HEK293 (cell line): ENCODE measurements at regions not wholly inside any gene's neighbourhood (a gene's known extent, or its start where the extent isn't known, plus 50 kb on each side); places are given as distances from the start of the nearest gene placed in this dataset.

Experiments
- SP2 ChIP-seq: fragments of 450-650 bp; formaldehyde crosslinking; IDR thresholded peaks from 2 replicates; pipeline ENCODE4 v1.5.1; 2016; ENCODE audit warnings: missing biosample characterization, missing genetic modification characterization
- ZNF155 ChIP-seq: fragments of 450-650 bp; formaldehyde crosslinking; IDR thresholded peaks from 2 replicates; pipeline ENCODE4 v1.5.1; 2016; ENCODE audit warnings: missing biosample characterization, missing genetic modification characterization
- ZNF175 ChIP-seq: fragments of 450-650 bp; formaldehyde crosslinking; IDR thresholded peaks from 2 replicates; pipeline ENCODE4 v1.5.1; 2016; ENCODE audit warnings: missing biosample characterization, missing genetic modification characterization
- ZNF394 ChIP-seq: fragments of 450-650 bp; formaldehyde crosslinking; IDR thresholded peaks from 2 replicates; pipeline ENCODE4 v1.5.1; 2016; ENCODE audit warnings: missing biosample characterization, missing genetic modification characterization, mild to moderate bottlenecking, moderate library complexity, borderline replicate concordance
- TF ChIP-seq, protein P1 (sequence below): fragments of 450-650 bp; formaldehyde crosslinking; IDR thresholded peaks from 2 replicates; pipeline ENCODE4 v1.5.1; 2016; ENCODE audit warnings: missing biosample characterization, missing genetic modification characterization
- TF ChIP-seq, protein P2 (sequence below): IDR thresholded peaks from 2 replicates; pipeline ENCODE4 v1.6.1; 2011; ENCODE audit warnings: mild to moderate bottlenecking, low read depth, low read length, borderline replicate concordance
- TF ChIP-seq, protein P3 (sequence below): fragments of 450-650 bp; formaldehyde crosslinking; IDR thresholded peaks from 2 replicates; pipeline ENCODE4 v1.5.1; 2016; ENCODE audit warnings: missing biosample characterization, missing genetic modification characterization
- TF ChIP-seq, protein P4 (sequence below): fragments of 450-650 bp; formaldehyde crosslinking; IDR thresholded peaks from 2 replicates; pipeline ENCODE4 v1.5.1; 2016; ENCODE audit warnings: missing biosample characterization, missing genetic modification characterization
- TF ChIP-seq, protein P5 (sequence below): fragments of 450-650 bp; formaldehyde crosslinking; IDR thresholded peaks from 2 replicates; pipeline ENCODE4 v1.5.1; 2016; ENCODE audit warnings: missing biosample characterization, missing genetic modification characterization
- TF ChIP-seq, protein P6 (sequence below): fragments of 450-650 bp; formaldehyde crosslinking; IDR thresholded peaks from 2 replicates; pipeline ENCODE4 v1.5.1; 2016; ENCODE audit warnings: missing biosample characterization, missing genetic modification characterization
- TF ChIP-seq, protein P7 (sequence below): fragments of 450-650 bp; formaldehyde crosslinking; IDR thresholded peaks from 2 replicates; pipeline ENCODE4 v1.5.1; 2016; ENCODE audit warnings: missing biosample characterization, missing genetic modification characterization
- TF ChIP-seq, protein P8 (sequence below): sonication (generic); formaldehyde crosslinking; IDR thresholded peaks from 2 replicates; pipeline ENCODE4 v1.8.1; 2022; ENCODE audit warnings: mild to moderate bottlenecking, moderate library complexity, missing genetic modification reagents
- TF ChIP-seq, protein P9 (sequence below): fragments of 450-650 bp; formaldehyde crosslinking; IDR thresholded peaks from 2 replicates; pipeline ENCODE4 v1.5.1; 2016; ENCODE audit warnings: missing biosample characterization, missing genetic modification characterization

DNA sequence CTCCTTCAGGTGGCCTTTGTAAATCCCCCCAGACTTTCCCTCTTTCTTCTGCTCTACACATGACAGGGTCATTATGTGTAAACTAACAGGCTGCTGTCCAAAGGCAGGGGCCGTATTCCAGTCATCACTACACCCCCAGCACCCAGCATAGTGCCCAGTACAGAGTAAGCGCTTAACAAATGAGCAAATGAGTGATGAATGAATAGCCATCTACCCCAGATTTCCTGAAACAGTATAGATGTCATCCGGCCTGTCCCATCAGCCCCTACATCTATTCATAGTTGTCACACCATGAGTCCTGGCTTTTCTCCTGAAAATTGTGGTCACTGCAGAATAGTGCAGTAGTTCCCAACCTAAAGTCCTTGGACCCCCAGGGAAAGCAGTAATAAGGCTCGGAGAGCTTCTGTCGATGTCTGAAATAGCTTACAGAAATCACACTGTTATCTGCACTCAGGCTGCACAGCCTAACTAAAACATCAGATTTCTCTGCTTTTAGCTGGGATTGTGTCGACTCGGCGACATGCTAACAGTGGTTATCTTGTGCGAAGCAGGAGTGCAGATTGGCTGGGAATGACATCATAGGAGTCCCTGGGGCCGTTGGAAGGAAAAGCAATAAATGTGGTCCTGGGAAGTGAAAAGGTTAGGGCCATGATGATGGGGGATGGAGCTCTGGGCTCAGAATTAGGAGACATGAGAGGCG lies 143.8 kb upstream of the NECTIN1 start:
- TF ChIP-seq, protein P1, sequence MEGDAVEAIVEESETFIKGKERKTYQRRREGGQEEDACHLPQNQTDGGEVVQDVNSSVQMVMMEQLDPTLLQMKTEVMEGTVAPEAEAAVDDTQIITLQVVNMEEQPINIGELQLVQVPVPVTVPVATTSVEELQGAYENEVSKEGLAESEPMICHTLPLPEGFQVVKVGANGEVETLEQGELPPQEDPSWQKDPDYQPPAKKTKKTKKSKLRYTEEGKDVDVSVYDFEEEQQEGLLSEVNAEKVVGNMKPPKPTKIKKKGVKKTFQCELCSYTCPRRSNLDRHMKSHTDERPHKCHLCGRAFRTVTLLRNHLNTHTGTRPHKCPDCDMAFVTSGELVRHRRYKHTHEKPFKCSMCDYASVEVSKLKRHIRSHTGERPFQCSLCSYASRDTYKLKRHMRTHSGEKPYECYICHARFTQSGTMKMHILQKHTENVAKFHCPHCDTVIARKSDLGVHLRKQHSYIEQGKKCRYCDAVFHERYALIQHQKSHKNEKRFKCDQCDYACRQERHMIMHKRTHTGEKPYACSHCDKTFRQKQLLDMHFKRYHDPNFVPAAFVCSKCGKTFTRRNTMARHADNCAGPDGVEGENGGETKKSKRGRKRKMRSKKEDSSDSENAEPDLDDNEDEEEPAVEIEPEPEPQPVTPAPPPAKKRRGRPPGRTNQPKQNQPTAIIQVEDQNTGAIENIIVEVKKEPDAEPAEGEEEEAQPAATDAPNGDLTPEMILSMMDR (tag by site-specific recombination): no peak
- TF ChIP-seq ZNF394 (tag by site-specific recombination) (no peak), SP2 (tag by site-specific recombination) (no peak), ZNF155 (no peak), ZNF175 (tag by site-specific recombination) (no peak)
- TF ChIP-seq, protein P2, sequence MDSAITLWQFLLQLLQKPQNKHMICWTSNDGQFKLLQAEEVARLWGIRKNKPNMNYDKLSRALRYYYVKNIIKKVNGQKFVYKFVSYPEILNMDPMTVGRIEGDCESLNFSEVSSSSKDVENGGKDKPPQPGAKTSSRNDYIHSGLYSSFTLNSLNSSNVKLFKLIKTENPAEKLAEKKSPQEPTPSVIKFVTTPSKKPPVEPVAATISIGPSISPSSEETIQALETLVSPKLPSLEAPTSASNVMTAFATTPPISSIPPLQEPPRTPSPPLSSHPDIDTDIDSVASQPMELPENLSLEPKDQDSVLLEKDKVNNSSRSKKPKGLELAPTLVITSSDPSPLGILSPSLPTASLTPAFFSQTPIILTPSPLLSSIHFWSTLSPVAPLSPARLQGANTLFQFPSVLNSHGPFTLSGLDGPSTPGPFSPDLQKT: no peak
- TF ChIP-seq, protein P3, sequence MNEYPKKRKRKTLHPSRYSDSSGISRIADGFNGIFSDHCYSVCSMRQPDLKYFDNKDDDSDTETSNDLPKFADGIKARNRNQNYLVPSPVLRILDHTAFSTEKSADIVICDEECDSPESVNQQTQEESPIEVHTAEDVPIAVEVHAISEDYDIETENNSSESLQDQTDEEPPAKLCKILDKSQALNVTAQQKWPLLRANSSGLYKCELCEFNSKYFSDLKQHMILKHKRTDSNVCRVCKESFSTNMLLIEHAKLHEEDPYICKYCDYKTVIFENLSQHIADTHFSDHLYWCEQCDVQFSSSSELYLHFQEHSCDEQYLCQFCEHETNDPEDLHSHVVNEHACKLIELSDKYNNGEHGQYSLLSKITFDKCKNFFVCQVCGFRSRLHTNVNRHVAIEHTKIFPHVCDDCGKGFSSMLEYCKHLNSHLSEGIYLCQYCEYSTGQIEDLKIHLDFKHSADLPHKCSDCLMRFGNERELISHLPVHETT: no peak
- TF ChIP-seq, protein P4, sequence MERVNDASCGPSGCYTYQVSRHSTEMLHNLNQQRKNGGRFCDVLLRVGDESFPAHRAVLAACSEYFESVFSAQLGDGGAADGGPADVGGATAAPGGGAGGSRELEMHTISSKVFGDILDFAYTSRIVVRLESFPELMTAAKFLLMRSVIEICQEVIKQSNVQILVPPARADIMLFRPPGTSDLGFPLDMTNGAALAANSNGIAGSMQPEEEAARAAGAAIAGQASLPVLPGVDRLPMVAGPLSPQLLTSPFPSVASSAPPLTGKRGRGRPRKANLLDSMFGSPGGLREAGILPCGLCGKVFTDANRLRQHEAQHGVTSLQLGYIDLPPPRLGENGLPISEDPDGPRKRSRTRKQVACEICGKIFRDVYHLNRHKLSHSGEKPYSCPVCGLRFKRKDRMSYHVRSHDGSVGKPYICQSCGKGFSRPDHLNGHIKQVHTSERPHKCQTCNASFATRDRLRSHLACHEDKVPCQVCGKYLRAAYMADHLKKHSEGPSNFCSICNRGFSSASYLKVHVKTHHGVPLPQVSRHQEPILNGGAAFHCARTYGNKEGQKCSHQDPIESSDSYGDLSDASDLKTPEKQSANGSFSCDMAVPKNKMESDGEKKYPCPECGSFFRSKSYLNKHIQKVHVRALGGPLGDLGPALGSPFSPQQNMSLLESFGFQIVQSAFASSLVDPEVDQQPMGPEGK (tag by site-specific recombination): no peak
- TF ChIP-seq, protein P5, sequence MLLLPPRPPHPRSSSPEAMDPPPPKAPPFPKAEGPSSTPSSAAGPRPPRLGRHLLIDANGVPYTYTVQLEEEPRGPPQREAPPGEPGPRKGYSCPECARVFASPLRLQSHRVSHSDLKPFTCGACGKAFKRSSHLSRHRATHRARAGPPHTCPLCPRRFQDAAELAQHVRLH (tag by site-specific recombination): no peak
- TF ChIP-seq, protein P6, sequence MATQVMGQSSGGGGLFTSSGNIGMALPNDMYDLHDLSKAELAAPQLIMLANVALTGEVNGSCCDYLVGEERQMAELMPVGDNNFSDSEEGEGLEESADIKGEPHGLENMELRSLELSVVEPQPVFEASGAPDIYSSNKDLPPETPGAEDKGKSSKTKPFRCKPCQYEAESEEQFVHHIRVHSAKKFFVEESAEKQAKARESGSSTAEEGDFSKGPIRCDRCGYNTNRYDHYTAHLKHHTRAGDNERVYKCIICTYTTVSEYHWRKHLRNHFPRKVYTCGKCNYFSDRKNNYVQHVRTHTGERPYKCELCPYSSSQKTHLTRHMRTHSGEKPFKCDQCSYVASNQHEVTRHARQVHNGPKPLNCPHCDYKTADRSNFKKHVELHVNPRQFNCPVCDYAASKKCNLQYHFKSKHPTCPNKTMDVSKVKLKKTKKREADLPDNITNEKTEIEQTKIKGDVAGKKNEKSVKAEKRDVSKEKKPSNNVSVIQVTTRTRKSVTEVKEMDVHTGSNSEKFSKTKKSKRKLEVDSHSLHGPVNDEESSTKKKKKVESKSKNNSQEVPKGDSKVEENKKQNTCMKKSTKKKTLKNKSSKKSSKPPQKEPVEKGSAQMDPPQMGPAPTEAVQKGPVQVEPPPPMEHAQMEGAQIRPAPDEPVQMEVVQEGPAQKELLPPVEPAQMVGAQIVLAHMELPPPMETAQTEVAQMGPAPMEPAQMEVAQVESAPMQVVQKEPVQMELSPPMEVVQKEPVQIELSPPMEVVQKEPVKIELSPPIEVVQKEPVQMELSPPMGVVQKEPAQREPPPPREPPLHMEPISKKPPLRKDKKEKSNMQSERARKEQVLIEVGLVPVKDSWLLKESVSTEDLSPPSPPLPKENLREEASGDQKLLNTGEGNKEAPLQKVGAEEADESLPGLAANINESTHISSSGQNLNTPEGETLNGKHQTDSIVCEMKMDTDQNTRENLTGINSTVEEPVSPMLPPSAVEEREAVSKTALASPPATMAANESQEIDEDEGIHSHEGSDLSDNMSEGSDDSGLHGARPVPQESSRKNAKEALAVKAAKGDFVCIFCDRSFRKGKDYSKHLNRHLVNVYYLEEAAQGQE (tag by site-specific recombination): no peak
- TF ChIP-seq, protein P7, sequence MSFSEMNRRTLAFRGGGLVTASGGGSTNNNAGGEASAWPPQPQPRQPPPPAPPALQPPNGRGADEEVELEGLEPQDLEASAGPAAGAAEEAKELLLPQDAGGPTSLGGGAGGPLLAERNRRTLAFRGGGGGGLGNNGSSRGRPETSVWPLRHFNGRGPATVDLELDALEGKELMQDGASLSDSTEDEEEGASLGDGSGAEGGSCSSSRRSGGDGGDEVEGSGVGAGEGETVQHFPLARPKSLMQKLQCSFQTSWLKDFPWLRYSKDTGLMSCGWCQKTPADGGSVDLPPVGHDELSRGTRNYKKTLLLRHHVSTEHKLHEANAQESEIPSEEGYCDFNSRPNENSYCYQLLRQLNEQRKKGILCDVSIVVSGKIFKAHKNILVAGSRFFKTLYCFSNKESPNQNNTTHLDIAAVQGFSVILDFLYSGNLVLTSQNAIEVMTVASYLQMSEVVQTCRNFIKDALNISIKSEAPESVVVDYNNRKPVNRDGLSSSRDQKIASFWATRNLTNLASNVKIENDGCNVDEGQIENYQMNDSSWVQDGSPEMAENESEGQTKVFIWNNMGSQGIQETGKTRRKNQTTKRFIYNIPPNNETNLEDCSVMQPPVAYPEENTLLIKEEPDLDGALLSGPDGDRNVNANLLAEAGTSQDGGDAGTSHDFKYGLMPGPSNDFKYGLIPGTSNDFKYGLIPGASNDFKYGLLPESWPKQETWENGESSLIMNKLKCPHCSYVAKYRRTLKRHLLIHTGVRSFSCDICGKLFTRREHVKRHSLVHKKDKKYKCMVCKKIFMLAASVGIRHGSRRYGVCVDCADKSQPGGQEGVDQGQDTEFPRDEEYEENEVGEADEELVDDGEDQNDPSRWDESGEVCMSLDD: no peak
- TF ChIP-seq, protein P8, sequence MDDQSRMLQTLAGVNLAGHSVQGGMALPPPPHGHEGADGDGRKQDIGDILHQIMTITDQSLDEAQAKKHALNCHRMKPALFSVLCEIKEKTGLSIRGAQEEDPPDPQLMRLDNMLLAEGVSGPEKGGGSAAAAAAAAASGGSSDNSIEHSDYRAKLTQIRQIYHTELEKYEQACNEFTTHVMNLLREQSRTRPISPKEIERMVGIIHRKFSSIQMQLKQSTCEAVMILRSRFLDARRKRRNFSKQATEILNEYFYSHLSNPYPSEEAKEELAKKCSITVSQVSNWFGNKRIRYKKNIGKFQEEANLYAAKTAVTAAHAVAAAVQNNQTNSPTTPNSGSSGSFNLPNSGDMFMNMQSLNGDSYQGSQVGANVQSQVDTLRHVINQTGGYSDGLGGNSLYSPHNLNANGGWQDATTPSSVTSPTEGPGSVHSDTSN (CRISPR knock-in tag): no peak
- TF ChIP-seq, protein P9, sequence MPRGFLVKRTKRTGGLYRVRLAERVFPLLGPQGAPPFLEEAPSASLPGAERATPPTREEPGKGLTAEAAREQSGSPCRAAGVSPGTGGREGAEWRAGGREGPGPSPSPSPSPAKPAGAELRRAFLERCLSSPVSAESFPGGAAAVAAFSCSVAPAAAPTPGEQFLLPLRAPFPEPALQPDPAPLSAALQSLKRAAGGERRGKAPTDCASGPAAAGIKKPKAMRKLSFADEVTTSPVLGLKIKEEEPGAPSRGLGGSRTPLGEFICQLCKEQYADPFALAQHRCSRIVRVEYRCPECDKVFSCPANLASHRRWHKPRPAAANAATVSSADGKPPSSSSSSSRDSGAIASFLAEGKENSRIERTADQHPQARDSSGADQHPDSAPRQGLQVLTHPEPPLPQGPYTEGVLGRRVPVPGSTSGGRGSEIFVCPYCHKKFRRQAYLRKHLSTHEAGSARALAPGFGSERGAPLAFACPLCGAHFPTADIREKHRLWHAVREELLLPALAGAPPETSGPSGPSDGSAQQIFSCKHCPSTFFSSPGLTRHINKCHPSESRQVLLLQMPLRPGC: no peak
